Hepatocyte (in vitro differentiated cells): ENCODE measurements at regions not wholly inside any gene's neighbourhood (a gene's known extent, or its start where the extent isn't known, plus 50 kb on each side); places are given as distances from the start of the nearest gene placed in this dataset.

Experiments used
- DNase-seq: peaks from one replicate; pipeline ENCODE4 v3.0.0-alpha.2; 2016; ENCODE audit warnings: low spot score
- H2AFZ ChIP-seq: fragments of 200-600 bp; sonication (generic); 2 replicates; pipeline ENCODE4 v1.6.0; 2016; ENCODE audit warnings: antibody characterized with exemption, mild to moderate bottlenecking
- H3K27ac ChIP-seq: fragments of 200-600 bp; sonication (generic); 2 replicates; pipeline ENCODE4 v1.5.1; 2016; ENCODE audit warnings: mild to moderate bottlenecking
- H3K27me3 ChIP-seq: fragments of 200-600 bp; sonication (generic); 2 replicates; pipeline ENCODE4 v1.6.1; 2016
- H3K36me3 ChIP-seq: fragments of 200-600 bp; sonication (generic); replicated peaks from 2 replicates; pipeline ENCODE4 v1.5.1; 2016; ENCODE audit warnings: low read depth; ENCODE audit not compliant: insufficient read depth
- H3K4me1 ChIP-seq: fragments of 200-600 bp; sonication (generic); 2 replicates; pipeline ENCODE4 v1.5.1; 2016; ENCODE audit warnings: mild to moderate bottlenecking, moderate library complexity; ENCODE audit not compliant: insufficient read depth
- H3K4me2 ChIP-seq: fragments of 200-600 bp; sonication (generic); 2 replicates; pipeline ENCODE4 v1.6.0; 2016
- H3K4me3 ChIP-seq: fragments of 200-600 bp; sonication (generic); 2 replicates; pipeline ENCODE4 v1.5.1; 2016; ENCODE audit warnings: mild to moderate bottlenecking
- H3K79me2 ChIP-seq: fragments of 200-600 bp; sonication (generic); 2 replicates; pipeline ENCODE4 v1.6.0; 2017; ENCODE audit warnings: mild to moderate bottlenecking
- H3K9me2 ChIP-seq: fragments of 200-600 bp; sonication (generic); replicated peaks from 2 replicates; pipeline ENCODE4 v1.6.0; 2017; ENCODE audit warnings: mild to moderate bottlenecking; ENCODE audit not compliant: insufficient read depth
- H3K9me3 ChIP-seq: fragments of 200-600 bp; sonication (generic); 2 replicates; pipeline ENCODE4 v1.5.1; 2016; ENCODE audit warnings: low read depth, mild to moderate bottlenecking
- H4K20me1 ChIP-seq: fragments of 200-600 bp; sonication (generic); 2 replicates; pipeline ENCODE4 v1.6.0; 2016; ENCODE audit warnings: mild to moderate bottlenecking; ENCODE audit not compliant: insufficient read depth, poor library complexity, severe bottlenecking
- EZH2 ChIP-seq: fragments of 200-600 bp; sonication (generic); IDR thresholded peaks from 2 replicates; pipeline ENCODE4 v1.6.1; 2016; ENCODE audit warnings: antibody characterized with exemption, mild to moderate bottlenecking, borderline replicate concordance
- EZH2phosphoT487 ChIP-seq: fragments of 200-600 bp; sonication (generic); IDR thresholded peaks from one replicate; pipeline ENCODE4 v1.6.1; 2018; ENCODE audit warnings: antibody characterized with exemption, mild to moderate bottlenecking, low read depth, moderate library complexity; ENCODE audit not compliant: unreplicated experiment, severe bottlenecking
- WGBS: methylation state at CpG from one replicate; pipeline ENCODE4 v1.1.6; 2016; ENCODE audit warnings: low lambda C conversion rate; ENCODE audit errors: missing lambda C conversion rate; 5-methylcytosine and 5-hydroxymethylcytosine counted together
- TF ChIP-seq, protein P1 (sequence below): fragments of 200-600 bp; sonication (generic); IDR thresholded peaks from 2 replicates; pipeline ENCODE4 v1.5.1; 2016; ENCODE audit warnings: antibody characterized with exemption, mild to moderate bottlenecking; ENCODE audit not compliant: poor library complexity

DNA sequence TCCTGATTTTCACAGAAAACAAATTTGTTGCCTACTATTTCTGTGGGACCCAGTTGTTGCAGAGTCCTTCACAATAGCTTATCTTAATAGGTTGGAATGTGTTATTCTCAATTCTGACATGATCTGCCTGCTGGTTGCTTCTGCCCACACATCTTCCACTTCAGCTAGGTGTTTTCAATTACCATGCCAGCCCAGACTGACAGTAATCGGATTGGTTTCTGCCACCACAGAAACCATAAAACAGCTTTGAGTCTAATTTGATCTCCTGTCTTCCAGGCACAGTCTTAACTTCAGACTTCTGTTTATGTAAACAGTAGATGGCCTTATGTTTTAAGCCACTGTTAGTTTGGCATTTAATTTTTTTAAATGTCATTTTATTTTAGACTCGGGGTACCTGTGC is 248.2 kb upstream of the RBMS1 start:
- Histone ChIP-seq H3K9me3 (no peaks in the 10 kb centered on the region), H3K27me3 (no peaks in the 10 kb centered on the region), H3K27ac (no peak overlapping the region), H3K4me3 (no peak overlapping the region), H3K9me2 (no peaks in the 10 kb centered on the region), H3K4me2 (no peak overlapping the region), H2AFZ (no peak overlapping the region), H3K4me1 (no peaks in the 10 kb centered on the region), H3K36me3 (no peaks in the 10 kb centered on the region), H3K79me2 (no peaks in the 10 kb centered on the region), H4K20me1 (no peaks in the 10 kb centered on the region)
- WGBS, result 83% methylated on average over 2 of the region's 2 CpGs
- TF ChIP-seq, protein P1, sequence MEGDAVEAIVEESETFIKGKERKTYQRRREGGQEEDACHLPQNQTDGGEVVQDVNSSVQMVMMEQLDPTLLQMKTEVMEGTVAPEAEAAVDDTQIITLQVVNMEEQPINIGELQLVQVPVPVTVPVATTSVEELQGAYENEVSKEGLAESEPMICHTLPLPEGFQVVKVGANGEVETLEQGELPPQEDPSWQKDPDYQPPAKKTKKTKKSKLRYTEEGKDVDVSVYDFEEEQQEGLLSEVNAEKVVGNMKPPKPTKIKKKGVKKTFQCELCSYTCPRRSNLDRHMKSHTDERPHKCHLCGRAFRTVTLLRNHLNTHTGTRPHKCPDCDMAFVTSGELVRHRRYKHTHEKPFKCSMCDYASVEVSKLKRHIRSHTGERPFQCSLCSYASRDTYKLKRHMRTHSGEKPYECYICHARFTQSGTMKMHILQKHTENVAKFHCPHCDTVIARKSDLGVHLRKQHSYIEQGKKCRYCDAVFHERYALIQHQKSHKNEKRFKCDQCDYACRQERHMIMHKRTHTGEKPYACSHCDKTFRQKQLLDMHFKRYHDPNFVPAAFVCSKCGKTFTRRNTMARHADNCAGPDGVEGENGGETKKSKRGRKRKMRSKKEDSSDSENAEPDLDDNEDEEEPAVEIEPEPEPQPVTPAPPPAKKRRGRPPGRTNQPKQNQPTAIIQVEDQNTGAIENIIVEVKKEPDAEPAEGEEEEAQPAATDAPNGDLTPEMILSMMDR, result no peak
- TF ChIP-seq EZH2 (no peak), EZH2phosphoT487 (no peak)
- no peak for DNase-seq

- DNase-seq, result no peak
- no peaks in the 10 kb centered on the region for H4K20me1 ChIP-seq
- no peak overlapping the region for H2AFZ ChIP-seq
- no peaks in the 10 kb centered on the region for H3K4me1 ChIP-seq
- no peaks in the 10 kb centered on the region for H3K79me2 ChIP-seq
- H3K4me3 ChIP-seq, result no peak overlapping the region
- H3K4me2 ChIP-seq, result no peak overlapping the region
- H3K27me3 ChIP-seq, result no peaks in the 10 kb centered on the region
- no peak overlapping the region for H3K27ac ChIP-seq
- WGBS, result 88% methylated on average over 2 of the region's 2 CpGs
- H3K9me2 ChIP-seq, result no peaks in the 10 kb centered on the region
- TF ChIP-seq EZH2phosphoT487, result no peak
- no peak for TF ChIP-seq EZH2
- TF ChIP-seq, protein P1, result no peak
- H3K36me3 ChIP-seq, result no peaks in the 10 kb centered on the region
- H3K9me3 ChIP-seq, result no peaks in the 10 kb centered on the region
Observed at GRCh38 chr2:160742667-160743066, 249.1 kb upstream of the RBMS1 start.

DNA sequence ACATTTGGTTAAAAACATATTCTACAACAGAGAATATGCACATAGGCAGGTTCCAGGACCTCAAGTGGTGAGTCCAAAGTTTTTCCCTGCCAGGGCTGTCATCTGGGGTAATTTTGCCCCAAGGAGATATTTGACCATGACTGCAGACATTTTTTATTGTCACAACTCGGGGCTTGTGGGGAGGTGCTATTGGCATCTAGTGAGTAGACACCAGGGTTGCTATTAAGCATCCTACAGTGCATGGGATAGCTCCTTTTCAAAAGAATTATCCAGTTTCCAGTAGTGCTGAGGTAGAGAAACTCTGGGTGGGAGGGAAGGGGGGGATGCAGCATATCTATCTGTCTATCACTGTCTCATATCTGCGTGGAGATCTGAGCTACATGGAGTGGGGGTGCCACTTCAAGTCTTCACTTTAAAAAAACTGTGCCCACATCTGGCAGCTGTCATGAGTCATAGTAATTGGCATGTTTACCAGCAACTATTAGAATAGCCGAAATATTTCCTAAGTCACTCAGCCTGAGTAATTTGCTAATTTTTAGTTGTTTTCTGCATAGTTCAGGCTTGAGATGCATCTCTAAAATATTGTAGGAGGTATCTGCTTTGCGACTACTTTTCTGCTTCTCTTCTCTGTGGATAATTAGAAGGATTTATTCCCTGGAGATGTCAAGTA is 254.0 kb upstream of the RBMS1 start:
- H3K4me3 ChIP-seq, result no peak overlapping the region
- TF ChIP-seq EZH2phosphoT487, result no peak
- TF ChIP-seq, protein P1, result no peak
- TF ChIP-seq EZH2, result no peak
- 60% methylated on average over 4 of the region's 4 CpGs for WGBS
- H3K27me3 ChIP-seq, result no peaks in the 10 kb centered on the region
- H2AFZ ChIP-seq, result no peak overlapping the region
- H3K9me2 ChIP-seq, result no peaks in the 10 kb centered on the region
- no peak for DNase-seq
- H4K20me1 ChIP-seq, result no peaks in the 10 kb centered on the region
- H3K9me3 ChIP-seq, result no peaks in the 10 kb centered on the region
- H3K4me1 ChIP-seq, result no peaks in the 10 kb centered on the region
- no peak overlapping the region for H3K4me2 ChIP-seq
- no peaks in the 10 kb centered on the region for H3K36me3 ChIP-seq
- H3K27ac ChIP-seq, result no peak overlapping the region
- no peaks in the 10 kb centered on the region for H3K79me2 ChIP-seq

DNA sequence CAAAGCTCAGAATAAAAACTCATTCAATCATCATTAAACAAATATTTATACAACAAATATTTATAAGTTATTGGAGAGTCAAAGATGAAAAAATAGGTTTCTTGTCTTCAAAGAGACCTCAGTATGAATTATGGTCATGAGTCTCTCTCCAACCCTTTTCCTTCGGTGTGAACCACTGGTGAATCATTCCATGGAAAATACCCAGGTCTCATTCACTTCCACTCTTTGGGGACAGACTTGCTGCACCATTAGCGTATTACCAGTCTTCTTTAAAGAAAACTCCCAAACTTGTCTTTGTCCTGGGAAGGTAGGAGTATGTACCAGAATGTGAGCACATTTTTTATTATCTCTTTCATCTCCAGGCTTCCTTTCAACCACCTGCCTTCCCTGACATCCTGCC is 257.4 kb upstream of the RBMS1 start:
- TF ChIP-seq EZH2phosphoT487, result no peak
- no peak for TF ChIP-seq EZH2
- TF ChIP-seq, protein P1, result no peak
- no peaks in the 10 kb centered on the region for H3K9me2 ChIP-seq
- WGBS, result 70% methylated on average over 2 of the region's 2 CpGs
- no peaks in the 10 kb centered on the region for H3K36me3 ChIP-seq
- no peak overlapping the region for H2AFZ ChIP-seq
- H3K27ac ChIP-seq, result no peak overlapping the region
- H3K9me3 ChIP-seq, result no peaks in the 10 kb centered on the region
- no peaks in the 10 kb centered on the region for H3K27me3 ChIP-seq
- no peaks in the 10 kb centered on the region for H3K79me2 ChIP-seq
- H4K20me1 ChIP-seq, result no peaks in the 10 kb centered on the region
- no peak overlapping the region for H3K4me3 ChIP-seq
- no peak overlapping the region for H3K4me2 ChIP-seq
- no peaks in the 10 kb centered on the region for H3K4me1 ChIP-seq
- DNase-seq, result no peak
